NCI-H69 (cell line): ENCODE measurements at regions not wholly inside any gene's neighbourhood (a gene's known extent, or its start where the extent isn't known, plus 50 kb on each side); places are given as distances from the start of the nearest gene placed in this dataset.
A peak's percentile ranks its signal among the peaks of the same experiment; 100 is the strongest.

Source experiments
- DNase-seq: peaks from one replicate; lab custom pipeline; 2025; lab: John Stamatoyannopoulos, UW

GRCh38 chr12:76219806-76220205, 128.4 kb downstream of the BBS10 start:
- no peak for DNase-seq

GRCh38 chr12:76216585-76217472, 131.4 kb downstream of the BBS10 start:
- no peak for DNase-seq

GRCh38 chr12:76208129-76208528, 123.6 kb upstream of the NAP1L1 start:
- DNase-seq, result no peak

- no peak for DNase-seq
These were observed 122.2 kb upstream of the NAP1L1 start for GRCh38 chr12:76206677-76207072.

- DNase-seq, result no peak
These were observed 121.7 kb upstream of the NAP1L1 start for GRCh38 chr12:76206039-76206676.

- no peak for DNase-seq
These were observed 118.1 kb upstream of the NAP1L1 start for GRCh38 chr12:76202621-76203020.

- DNase-seq, result no peak
These were observed 117.3 kb upstream of the NAP1L1 start for GRCh38 chr12:76201758-76202157.

- no peak for DNase-seq
These were observed 116.8 kb upstream of the NAP1L1 start for GRCh38 chr12:76201316-76201715.

GRCh38 chr12:76199808-76200207, 115.3 kb upstream of the NAP1L1 start:
- peak; percentile 17 for DNase-seq

GRCh38 chr12:76198839-76199238, 114.4 kb upstream of the NAP1L1 start:
- DNase-seq, result no peak

GRCh38 chr12:76197283-76197682, 112.8 kb upstream of the NAP1L1 start:
- DNase-seq, result no peak

GRCh38 chr12:76195920-76196319, 111.4 kb upstream of the NAP1L1 start:
- DNase-seq, result no peak

GRCh38 chr12:76194724-76195123, 110.2 kb upstream of the NAP1L1 start:
- no peak for DNase-seq

- no peak for DNase-seq
These were observed 109.5 kb upstream of the NAP1L1 start for GRCh38 chr12:76193961-76194360.

GRCh38 chr12:76192416-76192815, 107.9 kb upstream of the NAP1L1 start:
- no peak for DNase-seq

GRCh38 chr12:76190299-76190698, 105.8 kb upstream of the NAP1L1 start:
- DNase-seq, result no peak

GRCh38 chr12:76189851-76190250, 105.4 kb upstream of the NAP1L1 start:
- no peak for DNase-seq

- no peak for DNase-seq
These were observed 102.7 kb upstream of the NAP1L1 start for GRCh38 chr12:76187177-76187576.

GRCh38 chr12:76186131-76186906, 101.8 kb upstream of the NAP1L1 start:
- DNase-seq, result no peak

- DNase-seq, result no peak
These were observed 99.1 kb upstream of the NAP1L1 start for GRCh38 chr12:76183459-76184186.

- no peak for DNase-seq
These were observed 96.2 kb upstream of the NAP1L1 start for GRCh38 chr12:76180401-76181277.
